Hypothalamus (tissue), 51 donors: ENCODE measurements at regions not wholly inside any gene's neighbourhood (a gene's known extent, or its start where the extent isn't known, plus 50 kb on each side); places are given as distances from the start of the nearest gene placed in this dataset.
"Not testable (repeated sequence)": the region's sequence is repeated elsewhere in the genome, so short reads cannot be mapped to it uniquely, and the experiment has no call there.

ENCODE experiments used
- DNase-seq, 51 donors: peaks; one replicate each; lab custom pipeline; 2025; lab: John Stamatoyannopoulos, UW

DNA sequence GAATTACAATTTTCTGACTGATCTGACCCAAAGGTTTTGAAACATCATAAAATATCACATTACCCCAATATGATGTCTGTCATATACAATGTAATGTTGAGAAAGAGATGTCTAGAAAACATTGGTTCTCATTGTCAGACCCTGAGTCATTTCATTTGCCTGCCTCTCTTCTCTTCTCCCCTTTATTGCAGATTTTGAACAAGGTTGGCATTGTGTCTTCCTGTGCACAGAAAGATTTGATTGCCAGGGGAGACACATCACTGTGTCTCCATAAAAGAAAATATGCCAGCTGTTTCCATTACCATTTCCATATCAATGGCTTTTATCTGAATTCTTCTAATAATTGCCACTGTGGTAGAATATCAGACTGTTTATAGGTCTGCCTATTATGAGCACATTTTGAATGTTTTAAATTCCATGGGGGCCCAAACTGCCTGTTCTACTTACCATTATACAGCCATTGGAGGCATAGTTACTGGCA lies 65.6 kb downstream of the IFI44 start:
- no peak for DNase-seq

DNA sequence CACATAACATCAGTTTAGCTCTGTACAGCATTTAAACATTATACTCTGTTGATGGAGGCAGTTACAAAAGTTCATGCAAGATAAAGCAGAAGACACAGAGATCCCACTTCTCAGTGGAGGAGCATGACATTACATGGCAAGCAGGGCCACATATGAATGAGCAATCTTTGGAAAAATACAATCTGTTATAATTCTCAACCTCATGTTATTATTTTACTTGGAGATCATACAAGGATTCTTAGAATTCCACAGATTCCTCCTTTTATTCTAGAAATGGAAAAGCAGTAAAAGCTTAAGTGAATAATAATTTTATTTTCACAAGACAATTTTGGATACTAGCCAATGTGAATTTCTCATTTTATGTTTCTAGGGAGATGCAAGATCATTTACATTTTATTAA lies 66.6 kb downstream of the IFI44 start:
- no peak for DNase-seq

GRCh38 chr1:78718566-78718965 lies 68.9 kb downstream of the IFI44 start:
- no peak for DNase-seq

- DNase-seq = no peak
These were observed 71.5 kb downstream of the IFI44 start for GRCh38 chr1:78721136-78721535.

DNA sequence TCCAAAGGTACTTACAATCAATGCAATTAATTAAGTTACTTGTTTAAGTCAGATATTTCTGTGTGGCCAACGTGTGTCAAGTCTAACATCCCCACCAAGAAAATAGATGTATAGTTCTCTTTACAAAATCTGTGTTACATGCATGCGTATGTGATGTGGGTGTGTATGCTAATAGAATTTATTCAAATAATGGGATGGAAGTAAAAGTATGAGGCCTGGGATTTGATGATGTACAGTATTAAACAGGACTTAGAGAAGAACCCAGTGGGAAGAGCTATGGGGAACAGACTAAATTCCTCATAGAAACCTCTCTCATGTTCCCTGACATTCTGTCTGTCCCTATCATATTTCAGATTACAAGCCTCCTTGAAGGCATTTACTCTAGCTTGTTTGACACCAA lies 72.5 kb downstream of the IFI44 start:
- no peak for DNase-seq

DNA sequence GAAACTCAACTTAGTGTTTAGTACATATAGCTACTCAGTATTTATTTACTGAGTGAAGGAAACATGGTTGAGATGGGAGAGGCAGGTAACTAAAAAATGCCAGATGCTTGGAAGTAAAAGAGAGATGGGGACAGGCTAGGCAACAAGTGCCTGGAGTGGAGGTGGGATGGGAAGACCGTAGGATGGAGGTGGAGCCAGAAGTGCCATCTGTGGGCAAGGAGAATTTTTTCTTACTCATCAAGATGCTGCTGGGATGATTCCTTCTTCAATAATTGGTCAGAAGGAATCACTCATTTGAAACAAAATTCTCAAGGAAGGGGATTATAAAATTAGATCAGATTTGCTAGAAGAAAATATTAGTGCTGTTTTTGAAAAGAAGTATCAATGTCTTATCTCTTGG lies 72.9 kb downstream of the IFI44 start:
- DNase-seq = no peak

- no peak for DNase-seq
These were observed 73.3 kb downstream of the IFI44 start for GRCh38 chr1:78722947-78723346.

DNA sequence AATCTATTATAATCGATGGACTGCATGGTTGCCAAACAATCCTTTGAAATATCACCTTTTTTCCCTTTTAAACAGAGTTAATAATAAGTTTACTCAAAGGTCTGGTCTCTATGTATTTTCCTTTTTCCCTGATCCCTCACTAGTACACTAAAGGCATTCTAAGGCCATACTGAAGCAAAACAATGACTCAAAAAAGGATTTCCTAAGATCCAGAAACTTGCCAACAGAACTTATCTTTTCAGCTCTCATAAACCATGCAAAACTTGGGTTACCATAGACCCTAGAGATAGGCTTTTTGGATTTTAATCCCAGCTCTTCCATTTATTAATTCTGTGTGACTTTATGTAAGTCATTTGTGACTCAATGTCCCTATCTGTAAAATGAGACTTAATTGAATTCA lies 77.1 kb downstream of the IFI44 start:
- no peak for DNase-seq

DNA sequence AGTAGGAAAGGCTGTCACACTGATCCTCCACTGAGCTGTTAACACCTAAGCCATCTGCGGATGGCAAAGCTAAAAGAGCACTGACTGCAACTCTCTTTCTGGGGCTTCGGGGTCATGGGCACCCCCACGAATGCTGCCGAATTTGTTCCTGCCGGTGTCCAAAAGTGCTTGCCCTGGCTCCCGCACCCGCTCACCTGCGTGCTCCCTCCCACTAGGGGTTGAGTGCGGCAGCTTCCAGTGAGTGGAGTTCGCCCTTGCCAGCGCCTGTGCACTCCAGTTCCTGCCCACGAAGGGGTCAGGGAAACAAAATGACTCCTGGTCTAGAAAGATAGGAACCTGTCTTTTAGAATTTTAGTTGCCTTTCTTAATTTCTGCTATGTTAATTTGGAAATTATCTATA lies 78.7 kb downstream of the IFI44 start:
- DNase-seq = no peak

GRCh38 chr1:78730054-78730453 lies 80.4 kb downstream of the IFI44 start:
- no peak for DNase-seq

DNA sequence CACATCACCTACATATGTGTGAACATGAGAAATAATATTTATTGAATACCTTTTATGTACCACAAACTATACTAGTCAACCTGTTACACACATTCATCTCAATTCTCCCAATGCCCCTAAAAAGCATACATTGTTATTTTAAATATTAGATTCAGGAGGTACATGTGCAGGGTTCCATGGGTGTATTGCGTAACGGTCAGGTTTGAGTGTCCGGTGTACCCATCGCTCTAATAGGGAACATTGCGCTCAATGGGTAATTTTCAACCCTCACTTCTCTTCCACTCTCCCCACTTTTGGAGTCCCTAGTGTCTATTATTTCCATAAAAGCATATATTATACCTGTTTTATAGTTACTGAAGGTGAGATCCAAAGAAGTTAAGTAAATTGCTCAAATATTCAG lies 82.0 kb downstream of the IFI44 start:
- no peak for DNase-seq

GRCh38 chr1:78737241-78737640 lies 87.6 kb downstream of the IFI44 start:
- DNase-seq = no peak

DNA sequence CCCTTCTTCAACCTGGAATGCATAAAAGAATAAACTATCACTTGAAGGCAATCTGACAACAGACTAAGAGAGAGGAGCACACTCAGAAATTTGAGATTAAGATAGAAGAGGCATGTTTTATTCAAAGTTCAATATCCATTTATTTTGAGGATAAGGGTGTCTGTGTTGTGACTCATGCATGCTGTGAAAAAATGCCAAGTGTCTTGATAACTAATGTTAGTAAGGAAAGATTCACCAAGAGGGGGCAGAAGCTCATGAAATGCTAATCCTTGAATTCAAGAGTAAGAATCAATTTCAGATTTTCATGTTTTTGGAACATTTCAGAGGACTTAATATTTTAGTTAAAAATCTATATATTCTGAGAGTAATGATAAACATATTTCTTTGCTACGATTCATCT lies 94.0 kb downstream of the IFI44 start:
- DNase-seq = no peak

DNA sequence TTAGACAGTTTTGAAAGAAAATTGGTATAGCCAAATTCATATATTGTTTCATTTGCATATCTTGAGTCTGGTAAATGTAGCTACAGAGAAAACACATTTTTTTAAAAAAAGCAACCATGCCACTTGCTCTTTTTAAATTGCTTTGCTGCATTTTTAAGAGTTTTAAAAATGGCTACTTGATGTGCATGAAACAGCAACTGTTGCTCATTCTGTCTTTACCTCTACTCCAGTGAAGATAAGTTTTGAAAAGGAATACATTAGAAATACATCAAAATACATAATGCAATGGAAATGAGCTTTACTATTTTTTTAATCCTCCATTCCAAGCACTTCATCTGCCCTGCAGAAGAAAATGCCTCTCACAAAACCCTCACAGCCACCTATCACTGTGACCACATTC lies 95.5 kb downstream of the IFI44 start:
- no peak for DNase-seq

DNA sequence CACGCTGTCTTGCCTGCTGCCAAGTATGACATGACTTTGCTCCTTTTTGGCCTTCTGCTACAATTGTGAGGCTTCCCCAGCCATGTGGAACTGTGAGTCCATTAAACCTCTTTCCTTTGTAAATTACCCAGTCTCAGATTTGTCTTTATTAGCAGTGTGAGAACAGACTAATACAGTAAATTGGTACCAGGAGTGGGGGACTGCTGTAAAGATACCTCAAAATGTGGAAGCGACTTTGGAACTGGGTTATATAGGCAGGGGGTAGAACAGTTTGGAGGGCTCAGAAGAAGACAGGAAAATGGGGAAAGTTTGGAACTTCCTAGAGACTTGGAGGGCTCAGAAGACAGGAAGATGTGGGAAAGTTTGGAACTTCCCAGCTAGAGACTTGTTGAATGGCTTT lies 104.0 kb downstream of the IFI44 start:
- DNase-seq = not testable (repeated sequence)

DNA sequence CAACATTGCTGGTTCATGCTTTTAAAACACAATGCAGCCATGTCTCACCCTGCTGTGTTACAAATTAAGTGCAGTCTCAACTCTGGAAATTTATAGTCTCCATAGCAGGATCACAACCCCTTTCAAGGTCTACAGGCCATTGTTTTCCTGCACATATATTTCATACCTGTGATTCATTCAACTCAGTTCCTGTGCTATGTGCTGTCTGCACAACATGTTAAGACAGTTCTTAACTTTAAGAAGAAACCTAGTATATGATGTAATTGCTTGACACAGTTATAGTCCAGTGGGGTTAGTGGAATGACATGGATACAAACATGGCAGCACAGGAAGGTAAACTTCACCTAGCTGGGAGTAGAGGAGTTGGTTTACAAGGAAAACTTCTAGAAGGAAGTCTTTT lies 106.4 kb downstream of the IFI44 start:
- DNase-seq = no peak

DNA sequence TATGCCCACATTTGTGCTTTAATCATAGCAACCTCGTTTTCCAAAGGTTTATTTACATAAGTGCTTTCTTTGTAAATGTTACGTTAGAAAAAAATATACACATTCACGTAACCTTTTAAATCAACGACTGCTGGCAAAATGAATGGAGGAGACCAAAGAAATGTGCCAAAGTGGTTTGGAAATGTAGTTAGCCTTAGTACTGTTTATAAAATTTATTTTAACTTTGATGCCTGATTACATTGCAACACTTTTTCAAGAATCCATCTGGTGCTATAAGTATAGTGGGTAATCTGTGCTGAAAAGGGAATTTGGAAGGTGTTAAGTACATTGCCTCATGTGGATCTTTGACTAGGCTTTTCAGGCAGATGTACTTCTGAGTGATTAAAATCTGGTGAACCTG lies 108.9 kb downstream of the IFI44 start:
- no peak for DNase-seq

- no peak for DNase-seq
These were observed 110.2 kb downstream of the IFI44 start for GRCh38 chr1:78759881-78760280.

DNA sequence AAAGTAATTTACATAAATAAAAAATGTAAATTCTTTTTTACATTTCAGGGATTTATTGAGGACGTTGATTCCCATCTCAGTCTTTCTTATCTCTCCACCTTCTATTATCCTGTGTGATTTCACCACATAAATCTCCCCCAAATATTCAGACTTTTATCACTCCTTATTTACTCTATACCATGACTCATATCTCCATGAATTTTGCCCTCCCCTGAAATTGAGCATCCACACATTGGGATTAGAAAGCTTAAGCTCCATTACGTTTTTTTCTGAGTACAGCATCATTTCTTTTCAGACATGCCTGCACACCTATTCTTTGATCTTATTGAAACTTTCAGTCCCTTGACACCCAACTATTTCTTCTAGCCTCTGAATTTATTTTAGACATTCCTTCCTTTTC lies 111.2 kb downstream of the IFI44 start:
- DNase-seq = no peak

DNA sequence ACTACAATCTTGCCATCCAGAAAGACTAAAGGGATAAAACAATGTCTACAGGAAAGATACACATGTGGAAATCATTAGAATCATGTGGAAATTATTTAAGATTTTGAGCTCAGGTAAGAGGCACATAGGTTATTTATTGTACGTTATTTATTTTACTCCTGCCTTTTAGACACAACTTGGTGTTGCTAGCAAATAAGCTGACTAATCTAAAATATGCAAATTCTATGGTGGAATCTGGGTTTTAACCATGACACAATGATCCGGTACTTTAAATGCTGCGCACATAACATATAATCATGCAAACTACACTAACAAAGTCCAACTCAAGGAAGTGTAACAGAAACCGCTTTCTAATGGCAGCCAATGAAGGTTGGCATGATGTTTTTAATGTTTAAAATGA lies 112.5 kb downstream of the IFI44 start:
- DNase-seq = no peak

DNA sequence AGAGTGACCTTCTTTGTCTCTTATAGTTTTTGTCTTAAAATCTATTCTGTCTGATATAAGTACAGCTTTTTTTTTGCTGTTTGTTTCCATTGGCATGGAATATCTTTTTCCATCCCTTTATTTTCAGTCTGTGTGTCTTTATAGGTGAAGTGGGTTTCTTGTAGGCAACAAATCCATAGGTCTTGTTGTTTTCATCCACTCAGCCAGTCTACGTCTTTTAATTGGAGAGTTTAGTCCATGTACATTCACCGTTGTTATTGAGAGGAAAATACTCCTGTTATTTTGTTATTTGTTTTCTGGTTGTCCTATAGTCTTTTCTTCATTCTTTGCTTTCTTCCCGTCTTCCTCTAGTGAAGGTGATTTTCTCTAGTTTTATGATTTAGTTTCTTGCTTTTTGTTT lies 115.9 kb downstream of the IFI44 start:
- DNase-seq = no peak

DNA sequence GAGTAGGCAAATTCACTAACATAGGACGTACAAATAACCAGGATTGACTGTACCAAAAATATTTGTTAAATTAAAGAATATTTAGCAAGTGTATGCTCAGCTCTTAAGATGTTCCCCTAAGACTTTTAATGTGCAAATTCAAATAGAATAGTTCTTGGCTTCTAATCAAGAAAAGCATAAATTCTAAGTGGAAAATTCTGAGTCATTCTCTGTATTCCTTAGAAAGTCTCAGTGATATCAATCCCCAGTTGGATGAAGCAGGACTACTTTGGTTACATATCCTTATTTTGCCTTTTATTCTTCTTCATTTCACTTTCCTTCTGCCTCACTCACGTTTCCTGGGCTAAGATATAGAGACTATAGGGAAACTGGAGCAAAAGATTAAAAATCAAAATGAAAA lies 130.2 kb downstream of the IFI44 start:
- no peak for DNase-seq

DNA sequence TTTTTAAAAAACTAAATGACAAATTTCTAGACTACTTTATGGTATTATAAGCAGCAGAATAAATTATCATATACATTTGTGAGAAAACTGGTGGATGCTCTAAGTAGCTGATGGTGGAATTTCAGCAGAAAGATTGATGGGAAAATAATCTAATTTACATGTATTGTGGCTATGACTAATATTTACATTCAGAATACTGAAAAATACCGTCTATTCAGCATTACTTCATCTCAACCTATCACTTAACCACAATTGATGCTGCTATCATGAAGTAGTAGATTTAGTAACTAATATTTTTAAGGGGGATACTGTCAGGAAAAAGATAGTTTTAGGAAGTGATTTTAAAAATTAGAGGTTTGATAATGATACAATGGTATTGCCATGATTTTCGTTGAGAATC lies 137.9 kb downstream of the IFI44 start:
- DNase-seq = no peak

DNA sequence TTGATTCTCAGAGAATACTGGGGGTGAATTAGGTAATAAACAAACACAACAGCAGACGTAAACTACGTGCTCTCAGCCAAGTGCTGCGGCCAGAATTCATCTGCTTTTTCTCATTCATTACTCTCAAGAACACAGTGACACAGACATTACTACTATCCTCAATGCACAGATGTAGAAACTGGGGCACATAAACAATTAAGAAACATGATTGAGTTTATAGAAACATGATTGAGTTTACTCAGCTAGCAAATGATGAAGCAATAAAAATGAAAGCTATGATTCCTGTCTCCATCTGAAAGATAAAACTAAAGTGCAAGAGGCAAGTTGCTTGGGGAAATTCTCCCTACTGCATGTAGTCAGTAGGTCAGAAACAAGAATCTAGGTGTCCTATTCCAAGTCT lies 140.5 kb downstream of the IFI44 start:
- no peak for DNase-seq
